B cell (primary cell): ENCODE measurements at regions not wholly inside any gene's neighbourhood (a gene's known extent, or its start where the extent isn't known, plus 50 kb on each side); places are given as distances from the start of the nearest gene placed in this dataset.

Experiments used
- ATAC-seq: fragments of 200-7000 bp; cut with Tn5 transposase; one replicate; pipeline ENCODE4 v1.10.0; 2021; ENCODE audit warnings: low read depth, mild to moderate bottlenecking, moderate number of reproducible peaks, moderate library complexity
- CTCF ChIA-PET: fragments of 350-600 bp; sonication (Branson Sonifier 250); formaldehyde crosslinking; loops from one replicate; lab custom pipeline; 2021; ENCODE audit warnings: antibody characterized with exemption, inconsistent platforms; lab: Charles Lee
- POLR2A ChIA-PET: fragments of 350-600 bp; sonication (Branson Sonifier 250); formaldehyde crosslinking; loops from one replicate; lab custom pipeline; 2021; ENCODE audit warnings: antibody characterized with exemption; lab: Charles Lee
- DNase-seq: peaks from one replicate; pipeline ENCODE4 v3.0.0; 2013
- H2AFZ ChIP-seq: 2 replicates; pipeline ENCODE4 v1.6.1; 2012; ENCODE audit warnings: mild to moderate bottlenecking, low read depth, low read length; ENCODE audit not compliant: insufficient read depth, poor library complexity, severe bottlenecking
- H3K27ac ChIP-seq, 2 donors: 1 replicate in 1 of 2; 2 replicates in 1 of 2; pipeline ENCODE4 v1.5.1; 2012 to 2013; ENCODE audit warnings: low read length in 2 of 2, mild to moderate bottlenecking in 2 of 2, moderate library complexity in 1 of 2
- H3K27me3 ChIP-seq, 4 experiments: fragments of 200-600 bp in 1 of 4; sonication (generic) in 1 of 4; replicated peaks in 1 of 4; 1 replicate in 2 of 4; 2 replicates in 2 of 4; pipeline versions ENCODE4 v1.6.1 to v1.7.0; 2013 to 2016; ENCODE audit warnings: low read length in 3 of 4, mild to moderate bottlenecking in 2 of 4, mixed read lengths in 1 of 4, moderate library complexity in 1 of 4; ENCODE audit not compliant: insufficient read depth in 4 of 4, control insufficient read depth in 3 of 4; ENCODE audit errors: control extremely low read depth in 1 of 4
- H3K36me3 ChIP-seq, 2 experiments: replicated peaks in 1 of 2; 1 replicate in 1 of 2; 2 replicates in 1 of 2; pipeline versions ENCODE4 v1.6.1 to v1.7.1; 2013; ENCODE audit warnings: low read length in 1 of 2; ENCODE audit not compliant: insufficient read depth in 2 of 2, control insufficient read depth in 1 of 2; ENCODE audit errors: control extremely low read depth in 1 of 2, extremely low read depth in 1 of 2
- H3K4me1 ChIP-seq, 2 donors: fragments of 200-600 bp in 1 of 2; sonication (generic) in 1 of 2; 1 replicate in 1 of 2; 2 replicates in 1 of 2; pipeline versions ENCODE4 v1.5.1 to v1.6.1; 2013 to 2017; ENCODE audit warnings: low read length in 2 of 2; ENCODE audit not compliant: control insufficient read depth in 2 of 2, insufficient read depth in 2 of 2
- H3K4me2 ChIP-seq: replicated peaks from 2 replicates; pipeline ENCODE3; 2012; ENCODE audit warnings: mild to moderate bottlenecking, low read depth, low read length; ENCODE audit not compliant: poor library complexity, severe bottlenecking
- H3K4me3 ChIP-seq, 5 experiments: fragments of 200-600 bp in 1 of 5; sonication (generic) in 1 of 5; 1 replicate in 3 of 5; 2 replicates in 2 of 5; pipeline versions ENCODE4 v1.5.1 to v1.7.0; 2011 to 2016; ENCODE audit warnings: low read length in 4 of 5, mild to moderate bottlenecking in 4 of 5, low read depth in 2 of 5, control low read depth in 1 of 5, moderate library complexity in 1 of 5; ENCODE audit not compliant: insufficient read depth in 1 of 5; ENCODE audit errors: control extremely low read depth in 1 of 5, extremely low read depth in 1 of 5
- H3K79me2 ChIP-seq: fragments of 200-600 bp; sonication (generic); one replicate; pipeline ENCODE4 v1.6.0; 2016; ENCODE audit warnings: low read length; ENCODE audit not compliant: control insufficient read depth, insufficient read depth
- H3K9ac ChIP-seq: fragments of 200-600 bp; sonication (generic); 2 replicates; pipeline ENCODE4 v1.6.1; 2017; ENCODE audit warnings: mild to moderate bottlenecking, low read length, moderate library complexity
- H3K9me3 ChIP-seq, 3 donors: one replicate each; pipeline versions ENCODE4 v1.6.1 to v1.7.1; 2013; ENCODE audit warnings: low read length in 2 of 3; ENCODE audit not compliant: control insufficient read depth in 2 of 3, insufficient read depth in 1 of 3; ENCODE audit errors: control extremely low read depth in 1 of 3
- H4K20me1 ChIP-seq: 2 replicates; pipeline ENCODE4 v1.6.0; 2012; ENCODE audit warnings: mild to moderate bottlenecking, low read length; ENCODE audit not compliant: insufficient read depth, control insufficient read depth, poor library complexity, severe bottlenecking
- H3K27ac Mint-ChIP-seq: one replicate; pipeline ENCODE4 v1.8.0; 2021; ENCODE audit warnings: mixed read lengths
- H3K27me3 Mint-ChIP-seq: one replicate; pipeline ENCODE4 v1.8.0; 2021; ENCODE audit warnings: mixed read lengths
- H3K4me1 Mint-ChIP-seq: one replicate; pipeline ENCODE4 v1.8.0; 2021; ENCODE audit warnings: mixed read lengths
- H3K4me3 Mint-ChIP-seq: one replicate; pipeline ENCODE4 v1.8.0; 2021; ENCODE audit warnings: mixed read lengths
- H3K9me3 Mint-ChIP-seq: one replicate; pipeline ENCODE4 v1.8.0; 2022; ENCODE audit warnings: mixed read lengths; ENCODE audit not compliant: insufficient read depth
- CTCF ChIP-seq: fragments of 200-600 bp; IDR thresholded peaks from one replicate; pipeline ENCODE4 v1.8.0; 2022; ENCODE audit warnings: antibody characterized with exemption, mild to moderate bottlenecking
- EZH2 ChIP-seq: IDR thresholded peaks from 2 replicates; pipeline ENCODE4 v1.6.1; 2012; ENCODE audit warnings: borderline replicate concordance, low read depth, mild to moderate bottlenecking, moderate library complexity, low read length; ENCODE audit not compliant: insufficient read depth, poor library complexity, severe bottlenecking
- WGBS: methylation state at CpG from one replicate; pipeline ENCODE4 v1.1.5; 2013; ENCODE audit warnings: missing lambda C conversion rate; ENCODE audit not compliant: insufficient coverage; 5-methylcytosine and 5-hydroxymethylcytosine counted together
- intact Hi-C: fragments of 100-400 bp; cut with micrococcal nuclease; formaldehyde crosslinking; loops from one replicate; pipeline ENCODE4 v1.10.0; 2022

GRCh38 chr6:16047435-16047990 is 81.4 kb upstream of the MYLIP start:
- no peaks in the 10 kb centered on the region for H3K9me3 ChIP-seq
- no peak overlapping the region for H3K27ac Mint-ChIP-seq
- H3K4me3 Mint-ChIP-seq: no peak overlapping the region
- H3K4me2 ChIP-seq: no peak overlapping the region
- H3K4me3 ChIP-seq: no peak overlapping the region
- DNase-seq (no peak), ATAC-seq (no peak)
- no peak overlapping the region for H3K9ac ChIP-seq
- H3K27me3 Mint-ChIP-seq: peaks cover 3% of the 10 kb centered on the region
- peaks cover 12% of the 10 kb centered on the region for H3K4me1 Mint-ChIP-seq
- H4K20me1 ChIP-seq: no peaks in the 10 kb centered on the region
- no peaks in the 10 kb centered on the region for H3K9me3 Mint-ChIP-seq
- TF ChIP-seq EZH2 (no peak), CTCF (no peak)
- POLR2A ChIA-PET: no interaction called here
- CTCF ChIA-PET: no interaction called here
- no peak overlapping the region for H3K27ac ChIP-seq
- H3K4me1 ChIP-seq: peaks cover 7 to 11% of the 10 kb centered on the region in 2 donors
- 83% methylated on average over 1 of the region's 2 CpGs for WGBS
- H3K36me3 ChIP-seq: no peaks in the 10 kb centered on the region
- no peaks in the 10 kb centered on the region for H3K79me2 ChIP-seq
- no peaks in the 10 kb centered on the region for H3K27me3 ChIP-seq
- H2AFZ ChIP-seq: no peak overlapping the region
- intact Hi-C loops: loop anchor here (10.0 kb wide), 1 partner anchor 193 kb away; no protein-coding TSS in a partner anchor

GRCh38 chr6:16045238-16045637 is 83.6 kb upstream of the MYLIP start:
- Mint-ChIP-seq H3K9me3 (no peaks in the 10 kb centered on the region), H3K4me1 (peaks cover 18% of the 10 kb centered on the region), H3K27ac (no peak overlapping the region), H3K4me3 (no peak overlapping the region), H3K27me3 (no peaks in the 10 kb centered on the region)
- WGBS: 42% methylated on average over 2 of the region's 4 CpGs
- intact Hi-C loops: loop anchor here (10.0 kb wide), 1 partner anchor 190 kb away; no protein-coding TSS in a partner anchor
- H3K9me3 ChIP-seq: peaks cover 0 to 5% (median 0%) of the 10 kb centered on the region in 3 donors
- no peak overlapping the region for H2AFZ ChIP-seq
- no peak overlapping the region for H3K9ac ChIP-seq
- H3K4me3 ChIP-seq: no peak overlapping the region
- H3K36me3 ChIP-seq: no peaks in the 10 kb centered on the region
- CTCF ChIA-PET: no interaction called here
- H3K4me1 ChIP-seq: peaks cover 7 to 11% of the 10 kb centered on the region in 2 donors
- TF ChIP-seq EZH2 (no peak), CTCF (no peak)
- no peaks in the 10 kb centered on the region for H3K79me2 ChIP-seq
- POLR2A ChIA-PET: no interaction called here
- no peaks in the 10 kb centered on the region for H4K20me1 ChIP-seq
- ATAC-seq (no peak), DNase-seq (no peak)
- H3K27me3 ChIP-seq: no peaks in the 10 kb centered on the region
- H3K27ac ChIP-seq: no peak overlapping the region
- no peak overlapping the region for H3K4me2 ChIP-seq
